Naive thymus-derived CD8-positive, alpha-beta T cell (primary cell): ENCODE measurements at regions not wholly inside any gene's neighbourhood (a gene's known extent, or its start where the extent isn't known, plus 50 kb on each side); places are given as distances from the start of the nearest gene placed in this dataset.

Experiments used
- ATAC-seq, 2 donors: fragments of 150-1000 bp; cut with Tn5 transposase in 1 of 2; sonication (Bioruptor Pico), chemical (Tn5 transposase) in 1 of 2; 1 replicate in 1 of 2; 2 replicates in 1 of 2; pipeline ENCODE4 v1.10.0; 2021; ENCODE audit warnings: mild to moderate bottlenecking in 2 of 2, moderate library complexity in 2 of 2
- POLR2A ChIA-PET: fragments of 350-600 bp; sonication (Branson Sonifier 250); formaldehyde crosslinking; loops from one replicate; lab custom pipeline; 2021; ENCODE audit warnings: antibody characterized with exemption; lab: Charles Lee
- DNase-seq, 10 donors: peaks; one replicate each; pipeline versions ENCODE4 v3.0.0 to v3.0.0-alpha.2; 2020 to 2022
- H3K27ac Mint-ChIP-seq, 10 donors: one replicate each; pipeline ENCODE4 v1.8.0; 2020 to 2022; ENCODE audit warnings: mild to moderate bottlenecking in 10 of 10, mixed read lengths in 10 of 10, moderate library complexity in 4 of 10, inconsistent platforms in 1 of 10
- H3K27me3 Mint-ChIP-seq, 5 donors: one replicate each; pipeline ENCODE4 v1.8.0; 2021 to 2022; ENCODE audit warnings: mixed read lengths in 5 of 5
- H3K36me3 Mint-ChIP-seq, 3 donors: one replicate each; pipeline ENCODE4 v1.8.0; 2020 to 2022; ENCODE audit warnings: mixed read lengths in 3 of 3, mild to moderate bottlenecking in 2 of 3, inconsistent platforms in 1 of 3
- H3K4me1 Mint-ChIP-seq, 4 donors: one replicate each; pipeline ENCODE4 v1.8.0; 2021 to 2022; ENCODE audit warnings: mixed read lengths in 4 of 4
- H3K4me3 Mint-ChIP-seq, 10 donors: one replicate each; pipeline ENCODE4 v1.8.0; 2020 to 2022; ENCODE audit warnings: mild to moderate bottlenecking in 10 of 10, mixed read lengths in 10 of 10, moderate library complexity in 6 of 10, inconsistent platforms in 1 of 10
- H3K9me3 Mint-ChIP-seq, 9 donors: one replicate each; pipeline ENCODE4 v1.8.0; 2020 to 2022; ENCODE audit warnings: mixed read lengths in 9 of 9, mild to moderate bottlenecking in 3 of 9, inconsistent platforms in 1 of 9, moderate library complexity in 1 of 9

GRCh38 chr12:127893895-127894609, 372.9 kb upstream of the TMEM132C start:
- H3K9me3 Mint-ChIP-seq: peaks cover 0 to 11% (median 4%) of the 10 kb centered on the region in 9 donors
- H3K27me3 Mint-ChIP-seq: no peaks in the 10 kb centered on the region
- H3K4me1 Mint-ChIP-seq: no peaks in the 10 kb centered on the region
- POLR2A ChIA-PET: no interaction called here
- H3K4me3 Mint-ChIP-seq: no peak overlapping the region
- peak overlapping the region in 1 of 10 donors; percentile 11 for H3K27ac Mint-ChIP-seq
- no peak for ATAC-seq
- peaks cover 0 to 2% (median 0%) of the 10 kb centered on the region in 3 donors for H3K36me3 Mint-ChIP-seq
- DNase-seq: no peak

GRCh38 chr12:127896661-127897060, 370.3 kb upstream of the TMEM132C start:
- ATAC-seq (no peak), DNase-seq (no peak)
- Mint-ChIP-seq H3K4me3 (no peak overlapping the region), H3K9me3 (peaks cover 0 to 8% (median 0%) of the 10 kb centered on the region in 9 donors), H3K36me3 (no peaks in the 10 kb centered on the region), H3K4me1 (no peaks in the 10 kb centered on the region), H3K27ac (no peak overlapping the region), H3K27me3 (no peaks in the 10 kb centered on the region)
- POLR2A ChIA-PET: no interaction called here

GRCh38 chr12:127898616-127899015, 368.4 kb upstream of the TMEM132C start:
- no peak for ATAC-seq
- Mint-ChIP-seq H3K4me3 (no peak overlapping the region), H3K27ac (no peak overlapping the region), H3K27me3 (no peaks in the 10 kb centered on the region), H3K36me3 (no peaks in the 10 kb centered on the region), H3K4me1 (no peaks in the 10 kb centered on the region), H3K9me3 (peaks cover 0 to 11% (median 0%) of the 10 kb centered on the region in 9 donors)
- POLR2A ChIA-PET: no interaction called here
- DNase-seq: no peak

- no peaks in the 10 kb centered on the region for H3K36me3 Mint-ChIP-seq
- POLR2A ChIA-PET: no interaction called here
- H3K27me3 Mint-ChIP-seq: no peaks in the 10 kb centered on the region
- DNase-seq (no peak), ATAC-seq (no peak)
- no peak overlapping the region for H3K27ac Mint-ChIP-seq
- H3K4me1 Mint-ChIP-seq: no peaks in the 10 kb centered on the region
- no peak overlapping the region for H3K4me3 Mint-ChIP-seq
- peaks cover 0 to 21% (median 6%) of the 10 kb centered on the region in 9 donors for H3K9me3 Mint-ChIP-seq
Measured at GRCh38 chr12:127899971-127900370, 367.0 kb upstream of the TMEM132C start.

- H3K4me1 Mint-ChIP-seq: no peaks in the 10 kb centered on the region
- no peaks in the 10 kb centered on the region for H3K36me3 Mint-ChIP-seq
- POLR2A ChIA-PET: no interaction called here
- ATAC-seq: no peak
- H3K9me3 Mint-ChIP-seq: peaks cover 3 to 21% (median 6%) of the 10 kb centered on the region in 9 donors
- no peak for DNase-seq
- no peaks in the 10 kb centered on the region for H3K27me3 Mint-ChIP-seq
- H3K4me3 Mint-ChIP-seq: no peak overlapping the region
- H3K27ac Mint-ChIP-seq: no peak overlapping the region
Measured at GRCh38 chr12:127900386-127900785, 366.6 kb upstream of the TMEM132C start.

- Mint-ChIP-seq H3K27me3 (no peaks in the 10 kb centered on the region), H3K36me3 (no peaks in the 10 kb centered on the region), H3K9me3 (peaks cover 3 to 24% (median 10%) of the 10 kb centered on the region in 9 donors), H3K4me1 (no peaks in the 10 kb centered on the region), H3K4me3 (no peak overlapping the region), H3K27ac (no peak overlapping the region)
- no peak for ATAC-seq
- POLR2A ChIA-PET: no interaction called here
- no peak for DNase-seq
Measured at GRCh38 chr12:127903146-127903545, 363.8 kb upstream of the TMEM132C start.

GRCh38 chr12:127909041-127909440, 357.9 kb upstream of the TMEM132C start:
- POLR2A ChIA-PET: no interaction called here
- Mint-ChIP-seq H3K27me3 (no peaks in the 10 kb centered on the region), H3K4me1 (no peaks in the 10 kb centered on the region), H3K36me3 (no peaks in the 10 kb centered on the region), H3K4me3 (no peak overlapping the region), H3K9me3 (peaks cover 5 to 22% (median 8%) of the 10 kb centered on the region in 9 donors), H3K27ac (no peak overlapping the region)
- DNase-seq: no peak
- ATAC-seq: no peak

- Mint-ChIP-seq H3K9me3 (peaks cover 0 to 9% (median 2%) of the 10 kb centered on the region in 9 donors), H3K27me3 (no peaks in the 10 kb centered on the region)
- DNase-seq: no peak
Measured at GRCh38 chr12:127911291-127911690, 355.7 kb upstream of the TMEM132C start.

GRCh38 chr12:127912035-127912665, 354.8 kb upstream of the TMEM132C start:
- Mint-ChIP-seq H3K4me3 (no peak overlapping the region), H3K27ac (no peak overlapping the region), H3K9me3 (peaks cover 0 to 11% (median 2%) of the 10 kb centered on the region in 9 donors), H3K4me1 (no peaks in the 10 kb centered on the region), H3K27me3 (no peaks in the 10 kb centered on the region), H3K36me3 (no peaks in the 10 kb centered on the region)
- DNase-seq: no peak
- POLR2A ChIA-PET: no interaction called here
- no peak for ATAC-seq

More at GRCh38 chr12:127911291-127911690, 355.7 kb upstream of the TMEM132C start:
- POLR2A ChIA-PET: no interaction called here
- no peak overlapping the region for H3K27ac Mint-ChIP-seq
- ATAC-seq: no peak
- no peaks in the 10 kb centered on the region for H3K36me3 Mint-ChIP-seq
- no peaks in the 10 kb centered on the region for H3K4me1 Mint-ChIP-seq
- H3K4me3 Mint-ChIP-seq: no peak overlapping the region

- H3K36me3 Mint-ChIP-seq: no peaks in the 10 kb centered on the region
- H3K4me3 Mint-ChIP-seq: no peak overlapping the region
- H3K9me3 Mint-ChIP-seq: peaks cover 0 to 5% (median 2%) of the 10 kb centered on the region in 9 donors
- no peak for ATAC-seq
- POLR2A ChIA-PET: no interaction called here
- peaks cover 0 to 4% (median 0%) of the 10 kb centered on the region in 5 donors for H3K27me3 Mint-ChIP-seq
- no peak overlapping the region for H3K27ac Mint-ChIP-seq
- no peaks in the 10 kb centered on the region for H3K4me1 Mint-ChIP-seq
- DNase-seq: no peak
Measured at GRCh38 chr12:127923501-127923900, 343.5 kb upstream of the TMEM132C start.

GRCh38 chr12:127925971-127926370, 341.0 kb upstream of the TMEM132C start:
- Mint-ChIP-seq H3K27ac (no peak overlapping the region), H3K36me3 (no peaks in the 10 kb centered on the region), H3K9me3 (peaks cover 0 to 4% (median under 1%) of the 10 kb centered on the region in 9 donors), H3K4me3 (no peak overlapping the region), H3K4me1 (no peaks in the 10 kb centered on the region), H3K27me3 (peaks cover 0 to 5% (median 0%) of the 10 kb centered on the region in 5 donors)
- POLR2A ChIA-PET: no interaction called here
- no peak for DNase-seq
- ATAC-seq: no peak

GRCh38 chr12:127928178-127928577, 338.8 kb upstream of the TMEM132C start:
- no peak overlapping the region for H3K4me3 Mint-ChIP-seq
- DNase-seq: no peak
- POLR2A ChIA-PET: no interaction called here
- peaks cover 0 to 5% (median 0%) of the 10 kb centered on the region in 5 donors for H3K27me3 Mint-ChIP-seq
- no peaks in the 10 kb centered on the region for H3K36me3 Mint-ChIP-seq
- H3K4me1 Mint-ChIP-seq: no peaks in the 10 kb centered on the region
- peaks cover 0 to 4% (median 0%) of the 10 kb centered on the region in 9 donors for H3K9me3 Mint-ChIP-seq
- ATAC-seq: no peak
- H3K27ac Mint-ChIP-seq: no peak overlapping the region
